Right cardiac atrium (tissue), 5 donors: ENCODE measurements at regions not wholly inside any gene's neighbourhood (a gene's known extent, or its start where the extent isn't known, plus 50 kb on each side); places are given as distances from the start of the nearest gene placed in this dataset.
A peak's percentile ranks its signal among the peaks of the same experiment; 100 is the strongest.

Experiments
- ATAC-seq, 2 donors: fragments of 200-7000 bp; cut with Tn5 transposase; one replicate each; pipeline versions ENCODE4 v1.8.0 to v1.9.1; 2020; ENCODE audit warnings: moderate library complexity in 2 of 2, mild to moderate bottlenecking in 1 of 2
- DNase-seq, 3 donors: peaks; one replicate each; pipeline ENCODE4 v3.0.0-alpha.2; 2020
- H3K27ac ChIP-seq: one replicate; pipeline ENCODE4 v1.5.1; 2013; ENCODE audit warnings: mild to moderate bottlenecking, low read length, control low read depth, moderate library complexity
- H3K27me3 ChIP-seq: one replicate; pipeline ENCODE4 v1.6.1; 2013; ENCODE audit not compliant: control insufficient read depth, insufficient read depth
- H3K4me1 ChIP-seq: one replicate; pipeline ENCODE4 v1.6.1; 2013; ENCODE audit warnings: low read length; ENCODE audit not compliant: control insufficient read depth, insufficient read depth
- H3K4me3 ChIP-seq: one replicate; pipeline ENCODE4 v1.5.1; 2013; ENCODE audit warnings: low read length, control low read depth
- H3K9me3 ChIP-seq: one replicate; pipeline ENCODE4 v1.6.1; 2013; ENCODE audit warnings: low read length; ENCODE audit not compliant: control insufficient read depth
- WGBS: extraction: QIAGEN DNeasy Blood & Tissue Kit; methylation state at CpG from one replicate; pipeline ENCODE4 v1.1.7; 2013; 5-methylcytosine and 5-hydroxymethylcytosine counted together
- intact Hi-C, 4 donors: fragments of 100-400 bp; cut with DNase I; formaldehyde crosslinking; loops; one replicate each; pipeline versions ENCODE4 v1.11.0 to v1.14.0; 2022 to 2023
- donor health status: healthy with polysubstance abuse.
- donor health status: DM: no; HTN: yes; CAD: no.
- donor health status: DM: no; HTN: no; CAD: no.
- donor health status: DM: no; HTN: yes; CAD: no; lungs with severe emphysema.
- donor health status: DM: yes; HTN: yes; CAD: no.

GRCh38 chr10:54983255-54983654, 182.2 kb upstream of the PCDH15 start:
- intact Hi-C loops = no loop called here
- Histone ChIP-seq H3K27ac (no peak overlapping the region), H3K27me3 (no peaks in the 10 kb centered on the region), H3K4me1 (no peaks in the 10 kb centered on the region), H3K4me3 (no peak overlapping the region), H3K9me3 (no peaks in the 10 kb centered on the region)
- ATAC-seq = no peak
- no peak for DNase-seq

GRCh38 chr10:54962134-54962900, 161.3 kb upstream of the PCDH15 start:
- 73% methylated on average over 6 of the region's 6 CpGs for WGBS
- intact Hi-C loops = no loop called here
- Histone ChIP-seq H3K27ac (no peak overlapping the region), H3K27me3 (no peaks in the 10 kb centered on the region), H3K9me3 (no peaks in the 10 kb centered on the region), H3K4me1 (no peaks in the 10 kb centered on the region), H3K4me3 (no peak overlapping the region)
- DNase-seq (no peak), ATAC-seq (peak in 1 of 2 donors; percentile 16)

- Histone ChIP-seq H3K4me3 (no peak overlapping the region), H3K4me1 (no peaks in the 10 kb centered on the region), H3K27me3 (no peaks in the 10 kb centered on the region), H3K27ac (no peak overlapping the region), H3K9me3 (no peaks in the 10 kb centered on the region)
- ATAC-seq = no peak
- DNase-seq = no peak
- intact Hi-C loops = no loop called here
- 78% methylated on average over 4 of the region's 4 CpGs for WGBS
Observed at GRCh38 chr10:54961040-54961439, 160.0 kb upstream of the PCDH15 start.

- Histone ChIP-seq H3K4me3 (no peak overlapping the region), H3K4me1 (no peaks in the 10 kb centered on the region), H3K27me3 (no peaks in the 10 kb centered on the region), H3K9me3 (no peaks in the 10 kb centered on the region), H3K27ac (no peak overlapping the region)
- intact Hi-C loops = no loop called here
- DNase-seq (no peak), ATAC-seq (no peak)
- 56% methylated on average over 1 of the region's 1 CpG for WGBS
Observed at GRCh38 chr10:54958844-54959243, 157.8 kb upstream of the PCDH15 start.

- Histone ChIP-seq H3K27me3 (no peaks in the 10 kb centered on the region), H3K27ac (no peak overlapping the region)
- intact Hi-C loops = no loop called here
Observed at GRCh38 chr10:54947605-54948004, 146.6 kb upstream of the PCDH15 start.

GRCh38 chr10:54940418-54940817, 139.4 kb upstream of the PCDH15 start:
- 94% methylated on average over 2 of the region's 2 CpGs for WGBS
- H3K27me3 ChIP-seq = no peaks in the 10 kb centered on the region
- no peaks in the 10 kb centered on the region for H3K4me1 ChIP-seq
- intact Hi-C loops = no loop called here
- DNase-seq (no peak), ATAC-seq (no peak)
- H3K27ac ChIP-seq = no peak overlapping the region
- H3K4me3 ChIP-seq = no peak overlapping the region
- no peaks in the 10 kb centered on the region for H3K9me3 ChIP-seq

More at GRCh38 chr10:54947605-54948004, 146.6 kb upstream of the PCDH15 start:
- no peak for ATAC-seq
- Histone ChIP-seq H3K4me1 (no peaks in the 10 kb centered on the region), H3K9me3 (no peaks in the 10 kb centered on the region), H3K4me3 (no peak overlapping the region)
- DNase-seq = no peak

GRCh38 chr10:54914049-54914448, 113.0 kb upstream of the PCDH15 start:
- no peak for DNase-seq
- Histone ChIP-seq H3K9me3 (no peaks in the 10 kb centered on the region), H3K4me1 (no peaks in the 10 kb centered on the region), H3K27ac (no peak overlapping the region), H3K4me3 (no peak overlapping the region), H3K27me3 (no peaks in the 10 kb centered on the region)
- WGBS = 21% methylated on average over 1 of the region's 1 CpG
- intact Hi-C loops = no loop called here
- ATAC-seq = peak in 1 of 2 donors; percentile 29

GRCh38 chr10:54909165-54909564, 108.1 kb upstream of the PCDH15 start:
- Histone ChIP-seq H3K27me3 (no peaks in the 10 kb centered on the region), H3K9me3 (no peaks in the 10 kb centered on the region), H3K4me3 (no peak overlapping the region), H3K27ac (no peak overlapping the region), H3K4me1 (no peaks in the 10 kb centered on the region)
- ATAC-seq = no peak
- WGBS = 71% methylated on average over 4 of the region's 4 CpGs
- DNase-seq = no peak
- intact Hi-C loops = no loop called here

- no peak overlapping the region for H3K4me3 ChIP-seq
- H3K27me3 ChIP-seq = no peaks in the 10 kb centered on the region
- DNase-seq (no peak), ATAC-seq (no peak)
- H3K4me1 ChIP-seq = no peaks in the 10 kb centered on the region
- H3K27ac ChIP-seq = no peak overlapping the region
- H3K9me3 ChIP-seq = no peaks in the 10 kb centered on the region
- WGBS = 89% methylated on average over 3 of the region's 3 CpGs
- intact Hi-C loops = no loop called here
Observed at GRCh38 chr10:54908019-54908418, 107.0 kb upstream of the PCDH15 start.

GRCh38 chr10:54906940-54907339, 105.9 kb upstream of the PCDH15 start:
- no peak overlapping the region for H3K27ac ChIP-seq
- no peaks in the 10 kb centered on the region for H3K4me1 ChIP-seq
- ATAC-seq = no peak
- H3K27me3 ChIP-seq = no peaks in the 10 kb centered on the region
- H3K4me3 ChIP-seq = no peak overlapping the region
- DNase-seq = no peak
- intact Hi-C loops = no loop called here
- H3K9me3 ChIP-seq = no peaks in the 10 kb centered on the region

- WGBS = 63% methylated on average over 2 of the region's 2 CpGs
- intact Hi-C loops = no loop called here
- no peak overlapping the region for H3K27ac ChIP-seq
- ATAC-seq (no peak), DNase-seq (no peak)
- no peaks in the 10 kb centered on the region for H3K27me3 ChIP-seq
- no peaks in the 10 kb centered on the region for H3K9me3 ChIP-seq
- H3K4me3 ChIP-seq = no peak overlapping the region
- no peaks in the 10 kb centered on the region for H3K4me1 ChIP-seq
Observed at GRCh38 chr10:54905578-54906192, 104.7 kb upstream of the PCDH15 start.
